Lower leg skin (tissue), 4 donors: ENCODE measurements at regions not wholly inside any gene's neighbourhood (a gene's known extent, or its start where the extent isn't known, plus 50 kb on each side); places are given as distances from the start of the nearest gene placed in this dataset.
"Not testable (repeated sequence)": the region's sequence is repeated elsewhere in the genome, so short reads cannot be mapped to it uniquely, and the experiment has no call there.

Experiments
- DNase-seq, 2 donors: peaks; one replicate each; pipeline ENCODE4 v3.0.0-alpha.2; 2019; ENCODE audit warnings: low spot score in 2 of 2
- H3K4me3 ChIP-seq: fragments of 200-600 bp; sonication (generic); 2 replicates; pipeline ENCODE4 v1.5.1; 2017; ENCODE audit warnings: mild to moderate bottlenecking, low read depth; ENCODE audit not compliant: poor library complexity, severe bottlenecking
- CTCF ChIP-seq, 3 donors: fragments of 450-650 bp; IDR thresholded peaks; one replicate each; pipeline ENCODE4 v1.5.1; 2016; ENCODE audit warnings: antibody characterized with exemption in 3 of 3, mild to moderate bottlenecking in 3 of 3, moderate library complexity in 2 of 3
- POLR2A ChIP-seq, 2 donors: fragments of 450-650 bp; IDR thresholded peaks; one replicate each; pipeline ENCODE4 v1.6.1; 2016 to 2017; ENCODE audit warnings: antibody characterized with exemption in 2 of 2, mild to moderate bottlenecking in 1 of 2, moderate library complexity in 1 of 2
- WGBS, 2 donors: methylation state at CpG; one replicate each; pipeline ENCODE4 v1.1.5; 2018; 5-methylcytosine and 5-hydroxymethylcytosine counted together
- intact Hi-C: fragments of 100-400 bp; cut with DNase I; formaldehyde crosslinking; loops from one replicate; pipeline ENCODE4 v1.15.0; 2023; ENCODE audit warnings: low total_unique reads

- intact Hi-C loops = no loop called here
- WGBS, 2 donors = 34 to 43% methylated on average over 2 of the region's 2 CpGs
- DNase-seq = no peak
- H3K4me3 ChIP-seq = no peak overlapping the region
- no peak for TF ChIP-seq CTCF (IDR thresholded peaks at IDR 0.05)
- no peak for TF ChIP-seq POLR2A (IDR thresholded peaks at IDR 0.05)
Measured at GRCh38 chr13:48828962-48829411, 146.7 kb upstream of the FNDC3A start.

DNA sequence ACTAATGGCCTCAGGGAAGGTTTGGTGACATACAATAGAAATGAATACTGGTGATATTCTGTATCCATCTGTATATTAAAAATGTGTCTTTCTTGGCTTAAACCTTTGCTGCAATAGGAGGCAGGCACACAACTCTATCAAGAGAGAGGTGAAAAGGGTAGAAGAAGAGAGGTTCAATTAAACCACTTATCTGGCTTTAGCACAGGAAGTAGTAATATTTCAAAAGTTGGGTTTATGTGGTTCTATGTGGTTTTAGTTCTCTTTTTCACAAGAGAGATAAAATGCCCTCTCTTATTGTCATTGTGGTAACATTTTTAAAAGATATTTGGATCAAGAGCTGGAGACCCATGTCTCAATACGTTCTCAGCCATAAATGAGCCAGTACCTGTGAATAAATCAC lies 146.2 kb upstream of the FNDC3A start:
- H3K4me3 ChIP-seq = no peak overlapping the region
- TF ChIP-seq POLR2A (IDR thresholded peaks at IDR 0.05) (no peak), CTCF (IDR thresholded peaks at IDR 0.05) (no peak)
- no peak for DNase-seq
- intact Hi-C loops = no loop called here
- WGBS, 2 donors = 57 to 69% methylated on average over 1 of the region's 1 CpG

GRCh38 chr13:48831248-48831647 lies 144.5 kb upstream of the FNDC3A start:
- DNase-seq = no peak
- no peak overlapping the region for H3K4me3 ChIP-seq
- WGBS, 2 donors = 84 to 88% methylated on average over 7 of the region's 7 CpGs
- intact Hi-C loops = no loop called here
- no peak for TF ChIP-seq CTCF (IDR thresholded peaks at IDR 0.05)

DNA sequence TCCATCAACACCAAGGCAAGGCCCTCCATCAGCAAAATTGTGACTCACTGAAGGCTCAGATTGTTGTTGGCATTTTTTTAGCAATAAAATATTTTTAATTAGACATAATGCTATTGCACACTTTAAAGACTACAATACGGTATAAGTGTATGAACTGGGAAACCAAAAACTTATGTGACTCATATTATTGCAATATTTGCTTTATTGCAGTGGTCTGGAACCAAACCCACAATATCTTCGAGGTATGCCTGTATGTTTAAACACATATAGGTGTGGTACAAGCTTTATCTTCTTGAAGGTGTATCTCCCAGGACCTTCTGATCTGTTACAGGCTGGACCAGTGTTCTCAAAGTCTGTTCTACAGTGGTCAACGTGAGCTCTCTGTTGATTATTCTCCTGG lies 142.3 kb upstream of the FNDC3A start:
- TF ChIP-seq CTCF (IDR thresholded peaks at IDR 0.05) = no peak
- TF ChIP-seq POLR2A (IDR thresholded peaks at IDR 0.05) = no peak
- WGBS, 2 donors = 69 to 71% methylated on average over 3 of the region's 3 CpGs
- intact Hi-C loops = no loop called here
- no peak overlapping the region for H3K4me3 ChIP-seq
- DNase-seq = no peak

- DNase-seq, intact Hi-C loops, H3K4me3 ChIP-seq: not testable (repeated sequence)
- 86 to 91% methylated on average over 5 of the region's 5 CpGs for WGBS, 2 donors
Measured at GRCh38 chr13:48835326-48835725, 140.4 kb upstream of the FNDC3A start.

- DNase-seq = no peak
- H3K4me3 ChIP-seq = no peak overlapping the region
- TF ChIP-seq POLR2A (IDR thresholded peaks at IDR 0.05) = no peak
- no peak for TF ChIP-seq CTCF (IDR thresholded peaks at IDR 0.05)
- intact Hi-C loops = no loop called here
- 47 to 57% methylated on average over 5 of the region's 5 CpGs for WGBS, 2 donors
Measured at GRCh38 chr13:48838193-48838973, 137.3 kb upstream of the FNDC3A start.
